Ramos (cell line): ENCODE measurements at regions not wholly inside any gene's neighbourhood (a gene's known extent, or its start where the extent isn't known, plus 50 kb on each side); places are given as distances from the start of the nearest gene placed in this dataset.
"Not testable (repeated sequence)": the region's sequence is repeated elsewhere in the genome, so short reads cannot be mapped to it uniquely, and the experiment has no call there.

ENCODE experiments used
- in situ Hi-C: fragments of 300-500 bp; cut with MboI; formaldehyde crosslinking; loops from one replicate; pipeline ENCODE4 v1.14.3; 2022; ENCODE audit warnings: low sequenced_read_pairs; ENCODE audit not compliant: unreplicated experiment

DNA sequence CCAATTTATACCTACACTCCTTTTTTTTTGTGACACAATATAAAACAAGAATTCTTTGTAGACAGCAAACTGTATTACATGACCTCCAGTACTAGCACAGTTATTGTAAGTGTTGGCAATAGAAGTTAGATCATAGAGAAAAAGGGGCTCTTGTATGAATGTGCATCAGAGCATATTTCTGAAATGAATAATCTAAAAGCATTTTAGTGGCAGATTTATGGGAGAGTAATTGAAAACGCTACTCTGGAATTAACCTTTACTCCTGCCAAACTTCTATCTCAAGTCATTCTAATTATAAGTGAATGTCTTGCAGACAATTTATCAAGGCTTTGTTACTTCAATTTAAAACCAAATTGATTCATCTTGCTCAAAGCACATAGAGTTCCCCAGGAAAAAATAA, 968.1 kb downstream of the TAF11L14 start:
- in situ Hi-C loops: no loop called here

DNA sequence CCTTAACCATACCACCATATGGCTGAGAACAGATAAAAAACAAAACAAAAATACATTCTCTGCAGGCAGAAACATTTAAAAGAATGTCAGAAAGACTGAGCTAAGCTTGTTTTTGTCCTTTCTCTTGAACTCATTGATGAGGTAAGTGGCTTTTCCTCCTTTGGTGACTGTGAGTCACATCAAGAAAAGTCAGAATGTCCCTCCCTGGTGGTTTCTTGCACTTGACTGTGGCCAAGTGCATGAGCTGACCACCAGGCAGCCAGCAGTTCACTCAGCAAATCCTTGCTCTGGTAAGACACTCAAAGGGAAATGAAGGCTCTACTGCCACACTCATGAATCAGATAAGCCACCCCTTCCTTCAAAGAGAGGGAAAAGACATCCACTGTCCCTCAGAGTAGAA, 970.9 kb downstream of the TAF11L14 start:
- in situ Hi-C loops: no loop called here

- in situ Hi-C loops: no loop called here
Observed at GRCh38 chr5:18607570-18607969, 973.3 kb downstream of the TAF11L14 start.

DNA sequence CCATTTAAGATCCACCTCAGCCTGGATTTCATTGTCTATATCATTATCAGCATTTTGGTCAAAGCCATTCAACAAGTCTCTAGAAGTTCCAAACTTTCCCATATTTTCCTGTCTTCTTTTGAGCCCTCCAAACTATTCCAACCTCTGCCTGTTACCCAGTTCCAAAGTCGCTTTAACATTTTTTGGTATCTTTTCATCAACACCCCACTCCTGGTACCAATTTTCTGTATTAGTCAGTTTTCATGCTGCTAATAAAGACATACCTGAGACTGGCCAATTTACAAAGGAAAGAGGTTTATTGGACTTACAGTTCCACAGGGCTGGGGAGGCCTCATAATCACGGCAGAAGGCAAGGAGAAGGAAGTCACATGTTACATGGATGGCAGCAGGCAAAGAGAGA, 982.9 kb downstream of the TAF11L14 start:
- in situ Hi-C loops: not testable (repeated sequence)

GRCh38 chr5:18630458-18631045, 996.3 kb downstream of the TAF11L14 start:
- in situ Hi-C loops: no loop called here

DNA sequence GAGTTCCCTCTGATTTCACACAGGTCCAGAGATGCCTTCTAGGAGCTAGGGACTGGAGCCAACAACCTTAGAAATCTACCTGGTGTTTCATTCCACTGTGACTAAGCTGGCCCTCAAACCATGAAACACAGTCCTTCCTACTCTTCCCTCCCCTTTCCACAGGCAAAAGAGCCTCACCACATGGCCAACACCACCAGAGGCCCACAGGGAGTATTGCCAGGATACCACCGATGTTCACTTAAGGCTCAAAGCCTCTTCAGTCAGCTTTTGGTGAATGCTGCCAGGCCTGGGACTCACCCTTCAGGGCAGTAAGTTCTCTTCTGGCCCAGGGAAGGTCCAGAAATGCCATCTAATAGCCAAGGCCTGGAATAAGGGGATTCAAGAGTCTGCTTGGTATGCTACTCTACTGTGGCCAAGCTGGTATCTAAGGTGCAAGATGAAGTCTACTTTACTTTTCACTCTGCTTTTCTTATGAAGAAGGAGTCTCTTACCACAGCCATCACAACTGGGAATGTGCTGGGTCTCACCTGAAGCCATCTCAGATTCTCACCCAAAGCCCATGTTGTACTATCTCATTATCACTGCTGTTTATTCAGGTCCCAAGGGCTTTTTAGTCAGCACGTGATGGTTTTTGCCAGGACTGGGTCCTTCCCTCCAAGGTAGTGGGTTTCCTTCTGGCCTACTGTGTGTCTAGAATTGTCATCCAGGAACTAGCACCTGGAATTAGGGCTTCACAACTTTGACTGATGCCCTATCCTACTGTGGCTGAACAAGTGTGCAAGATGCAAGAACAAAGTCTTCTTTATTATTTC, 1018.4 kb downstream of the TAF11L14 start:
- in situ Hi-C loops: no loop called here

GRCh38 chr5:18653216-18653752, 1019.0 kb downstream of the TAF11L14 start:
- in situ Hi-C loops: no loop called here

DNA sequence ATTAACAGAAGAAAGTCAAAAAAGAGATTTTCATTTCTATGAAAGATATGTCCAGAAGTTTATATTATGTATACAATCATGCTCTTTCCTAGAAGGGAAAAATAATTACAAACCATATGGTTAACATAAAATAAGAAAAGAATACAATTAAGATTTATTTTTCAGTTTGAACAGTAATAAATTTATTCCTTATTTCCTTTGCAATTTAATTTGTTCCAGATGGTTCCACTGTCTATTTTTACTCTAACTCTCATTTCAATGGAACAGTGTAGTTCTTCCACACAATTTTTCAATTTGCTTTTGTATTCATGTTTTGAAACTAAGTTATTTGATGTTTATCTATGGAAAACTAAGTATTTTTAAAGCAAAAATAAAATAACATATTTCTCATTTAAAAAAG, 1026.3 kb downstream of the TAF11L14 start:
- in situ Hi-C loops: no loop called here

DNA sequence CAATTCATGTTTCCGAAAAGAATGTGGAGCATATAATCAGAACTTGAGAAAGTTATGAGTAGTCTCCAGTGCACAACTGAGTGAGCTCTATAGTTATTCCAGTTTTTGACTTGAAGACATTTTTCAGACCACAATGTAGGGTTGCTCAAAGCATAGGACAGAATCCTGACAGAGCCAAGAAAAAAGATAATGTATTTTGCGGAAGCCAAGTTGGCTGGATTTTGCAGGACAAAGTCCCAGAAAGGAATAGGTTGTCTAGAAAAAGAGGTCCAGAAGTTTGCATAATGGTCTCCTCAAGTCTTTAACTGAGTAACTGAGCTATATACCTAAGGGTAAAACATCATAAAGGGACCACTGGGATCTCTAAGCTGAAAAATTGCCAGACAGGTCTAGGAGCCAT, 1028.0 kb downstream of the TAF11L14 start:
- in situ Hi-C loops: no loop called here

DNA sequence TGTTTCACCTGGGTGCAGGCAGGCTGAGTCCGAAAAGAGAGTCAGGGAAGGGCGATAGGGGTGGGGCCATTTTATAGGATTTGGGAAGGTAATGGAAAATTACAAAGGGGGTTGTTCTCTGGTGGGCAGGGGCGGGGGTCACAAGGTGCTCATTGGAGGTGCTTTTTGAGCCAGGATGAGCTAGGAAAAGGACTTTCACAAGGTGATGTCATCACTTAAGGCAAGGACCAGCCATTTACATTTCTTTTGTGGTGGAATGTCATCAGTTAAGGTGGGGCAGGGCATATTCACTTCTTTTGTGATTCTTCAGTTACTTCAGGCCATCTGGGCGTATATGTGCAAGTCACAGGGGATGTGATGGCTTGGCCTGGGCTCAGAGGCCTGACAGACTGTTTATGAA, 1040.0 kb downstream of the TAF11L14 start:
- in situ Hi-C loops: not testable (repeated sequence)

DNA sequence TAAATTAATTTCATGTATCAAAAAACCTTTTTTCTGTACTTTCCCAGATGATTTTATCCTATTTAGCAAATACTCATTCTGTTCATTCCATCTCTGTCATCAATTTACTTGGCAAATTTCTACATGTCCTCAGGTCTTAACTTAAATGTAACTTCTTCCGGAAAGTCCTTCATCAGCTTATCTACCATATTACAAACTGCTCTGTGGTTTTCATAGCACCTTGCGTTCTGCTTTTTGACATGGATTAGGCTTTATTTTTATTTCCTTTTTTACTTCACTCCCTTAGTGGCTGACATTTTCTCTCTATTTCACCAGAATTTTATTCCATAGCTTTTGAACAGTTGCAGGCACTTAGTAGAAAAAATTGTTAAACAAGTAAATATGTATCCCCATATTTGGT, 1040.8 kb downstream of the TAF11L14 start:
- in situ Hi-C loops: no loop called here

GRCh38 chr5:18686253-18686652, 1052.0 kb downstream of the TAF11L14 start:
- in situ Hi-C loops: no loop called here

- in situ Hi-C loops: no loop called here
Observed at GRCh38 chr5:18687429-18687828, 1053.2 kb downstream of the TAF11L14 start.

GRCh38 chr5:18699681-18700080, 1065.4 kb downstream of the TAF11L14 start:
- in situ Hi-C loops: no loop called here

DNA sequence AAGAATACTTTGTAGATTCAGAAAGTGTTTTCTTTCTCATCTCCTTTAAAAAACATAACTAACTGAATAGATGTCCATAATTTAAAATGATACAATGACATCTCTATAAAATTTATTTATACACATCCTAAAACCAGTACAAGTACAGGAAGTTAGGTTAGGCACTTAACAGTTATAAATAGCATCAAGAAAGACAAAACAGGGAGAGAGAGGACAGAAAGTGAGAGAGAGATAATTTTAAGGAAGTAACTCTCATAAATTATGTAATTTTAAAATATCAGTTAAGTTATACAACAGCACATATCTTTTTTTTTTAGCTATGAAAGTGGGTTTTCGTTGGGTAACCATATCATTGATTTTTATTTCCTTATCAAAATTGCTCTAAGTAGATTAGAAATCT, 1068.6 kb downstream of the TAF11L14 start:
- in situ Hi-C loops: no loop called here

DNA sequence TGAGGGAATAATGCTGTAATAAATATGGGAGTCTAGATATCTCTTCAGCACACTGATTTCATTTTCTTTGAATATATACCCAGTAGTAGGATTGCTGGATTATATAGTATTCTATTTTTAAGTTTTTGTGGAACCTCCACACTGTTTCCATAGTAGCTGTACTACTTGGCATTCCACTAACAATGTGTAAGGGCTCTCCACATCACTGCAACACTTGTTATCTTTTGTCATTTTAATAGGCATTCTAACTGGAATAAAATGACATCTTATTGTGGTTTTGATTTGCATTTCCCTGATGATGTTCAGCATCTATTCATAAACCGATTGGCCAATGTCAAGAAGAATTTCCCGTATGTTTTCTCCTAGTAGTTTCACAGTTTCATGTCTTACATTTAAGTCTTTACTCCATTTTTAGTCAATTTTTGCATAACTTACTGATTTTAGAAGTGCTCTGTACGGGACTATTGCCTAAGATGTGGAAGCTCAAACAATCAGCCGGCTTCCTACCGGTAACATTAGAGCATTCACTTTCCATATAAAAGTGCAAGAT, 1078.8 kb downstream of the TAF11L14 start:
- in situ Hi-C loops: no loop called here

DNA sequence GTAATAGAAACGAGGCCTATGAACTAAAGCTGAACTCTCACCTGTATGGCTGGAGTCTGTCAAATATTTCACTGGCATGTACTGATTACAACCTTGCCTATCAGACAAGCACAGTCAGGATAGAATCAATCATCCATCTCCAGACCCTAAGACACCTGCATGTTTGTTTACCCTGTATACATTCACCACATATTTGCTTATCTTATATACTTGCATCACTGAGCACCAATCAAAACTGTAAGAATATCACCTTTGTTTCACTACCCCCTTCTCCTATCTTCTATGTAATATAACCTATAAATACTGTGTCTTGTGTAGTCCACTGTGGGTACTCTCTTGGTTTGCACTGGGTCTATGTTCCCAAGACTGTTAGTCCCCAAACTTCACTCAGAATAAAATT, 1085.7 kb downstream of the TAF11L14 start:
- in situ Hi-C loops: no loop called here

DNA sequence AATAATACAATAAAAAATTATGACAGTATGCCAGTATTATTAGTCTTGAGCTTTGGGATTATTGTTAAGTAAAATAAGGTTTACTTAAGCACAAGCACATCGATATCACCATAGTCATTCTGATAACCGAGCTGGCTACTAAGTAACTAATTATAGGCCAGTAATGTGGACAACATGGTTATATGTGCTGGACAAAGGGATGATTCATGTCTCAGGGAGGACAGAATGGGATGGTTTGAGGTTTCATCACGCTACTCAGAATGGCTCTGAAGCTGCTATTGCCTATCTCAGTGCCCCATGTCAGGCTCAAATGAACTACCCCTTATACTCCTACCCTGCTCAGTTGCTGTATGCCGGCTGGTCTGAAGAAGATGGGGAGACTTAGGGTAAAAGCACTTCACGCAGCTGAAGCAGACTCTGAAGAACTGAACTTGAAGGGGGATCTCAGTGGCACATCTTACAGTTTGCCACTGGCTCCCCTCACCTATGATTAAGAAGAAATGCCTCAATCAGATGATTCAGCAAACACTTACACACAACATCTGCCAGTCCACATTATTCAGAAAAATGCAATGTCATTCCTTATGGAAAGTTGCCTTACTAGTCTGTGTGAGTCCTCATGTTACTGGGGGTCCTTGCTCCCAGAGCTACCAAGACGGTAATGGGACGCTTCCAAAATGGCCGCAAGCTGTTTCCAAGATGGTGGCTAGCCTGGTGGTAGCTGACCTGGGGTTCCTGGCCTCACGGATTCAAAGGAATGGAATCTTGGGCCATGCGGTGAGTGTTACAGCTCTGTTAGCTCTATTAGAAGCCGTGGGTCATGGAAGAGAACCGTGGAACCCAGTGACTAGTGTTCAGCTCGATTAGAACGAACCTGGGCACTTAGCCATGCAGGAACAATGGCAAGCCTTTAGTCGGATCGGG, 1098.6 kb downstream of the TAF11L14 start:
- in situ Hi-C loops: no loop called here

GRCh38 chr5:18736051-18736398, 1101.8 kb downstream of the TAF11L14 start:
- in situ Hi-C loops: no loop called here

GRCh38 chr5:18736736-18737135, 1102.5 kb downstream of the TAF11L14 start:
- in situ Hi-C loops: not testable (repeated sequence)
